ENCODE measurements at regions not wholly inside any gene's neighbourhood (a gene's known extent, or its start where the extent isn't known, plus 50 kb on each side); places are given as distances from the start of the nearest gene placed in this dataset.

GRCh38 chr10:47060993-47061500, 149.8 kb downstream of the PTPN20 start:
- Histone ChIP-seq H4K20me1 (ENCODE audit: insufficient read depth, low read length) (no peaks in the 10 kb centered on the region), H3K9ac (ENCODE audit: low read length) (no peak overlapping the region), H3K27me3 (replicated peaks; ENCODE audit: insufficient read depth, low read length) (no peaks in the 10 kb centered on the region), H3K4me2 (ENCODE audit: low read depth, low read length) (no peak overlapping the region), H3K36me3 (replicated peaks; ENCODE audit: insufficient read depth, low read length) (no peaks in the 10 kb centered on the region), H3F3A (ENCODE audit: insufficient read depth, low read length) (no peaks in the 10 kb centered on the region), H3K27ac (ENCODE audit: low read length) (no peak overlapping the region), H3K9me2 (replicated peaks; ENCODE audit: insufficient read depth, low read length) (no peaks in the 10 kb centered on the region), H3K4me3 (ENCODE audit: low read length) (no peak overlapping the region), H3K9me3 (replicated peaks; ENCODE audit: insufficient read depth, low read length) (no peaks in the 10 kb centered on the region), H2AFZ (ENCODE audit: low read length) (no peak overlapping the region), H3K4me1 (ENCODE audit: low read length) (no peaks in the 10 kb centered on the region), H3K79me2 (ENCODE audit: low read length) (no peaks in the 10 kb centered on the region)
- DNase-seq = no peak
- TF ChIP-seq EZH2phosphoT487 (IDR thresholded peaks at IDR 0.05; ENCODE audit: low read length) (no peak), CTCF (IDR thresholded peaks at IDR 0.05; ENCODE audit: low read length) (no peak)

DNA sequence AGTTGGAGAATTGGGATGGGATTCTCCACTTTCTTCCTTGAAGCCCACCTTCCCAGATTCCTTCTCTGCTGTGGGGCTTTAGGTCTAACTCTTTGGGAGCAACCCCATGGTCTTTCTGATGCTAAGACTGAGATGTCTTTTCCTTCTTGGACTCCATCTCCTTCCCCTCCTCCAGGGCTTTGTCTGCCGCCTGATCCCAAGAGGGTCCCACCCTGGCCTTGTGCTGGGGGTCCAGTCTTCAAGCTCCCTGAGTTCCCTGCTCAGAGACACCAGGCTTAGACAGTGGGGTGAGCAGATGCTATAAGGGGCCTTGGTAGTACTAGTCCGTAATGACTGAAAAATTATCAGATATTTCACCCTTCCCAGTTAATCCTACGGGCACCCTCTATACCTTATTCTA, 150.5 kb downstream of the PTPN20 start:
- DNase-seq = no peak
- TF ChIP-seq EZH2phosphoT487 (IDR thresholded peaks at IDR 0.05; ENCODE audit: low read length) (no peak), EZH2 (optimal IDR thresholded peaks at IDR 0.05; ENCODE audit: low read depth, low read length) (no peak), CTCF (IDR thresholded peaks at IDR 0.05; ENCODE audit: low read length) (no peak)
- Histone ChIP-seq H2AFZ (ENCODE audit: low read length) (no peak overlapping the region), H3K4me1 (ENCODE audit: low read length) (no peaks in the 10 kb centered on the region), H3K9ac (ENCODE audit: low read length) (no peak overlapping the region), H3K79me2 (ENCODE audit: low read length) (no peaks in the 10 kb centered on the region), H3K9me3 (replicated peaks; ENCODE audit: insufficient read depth, low read length) (no peaks in the 10 kb centered on the region), H3K27me3 (replicated peaks; ENCODE audit: insufficient read depth, low read length) (no peaks in the 10 kb centered on the region), H3K9me2 (replicated peaks; ENCODE audit: insufficient read depth, low read length) (no peaks in the 10 kb centered on the region), H3K4me2 (ENCODE audit: low read depth, low read length) (no peak overlapping the region), H3K36me3 (replicated peaks; ENCODE audit: insufficient read depth, low read length) (no peaks in the 10 kb centered on the region), H3K4me3 (ENCODE audit: low read length) (no peak overlapping the region), H3K27ac (ENCODE audit: low read length) (no peak overlapping the region), H3F3A (ENCODE audit: insufficient read depth, low read length) (no peaks in the 10 kb centered on the region), H4K20me1 (ENCODE audit: insufficient read depth, low read length) (no peaks in the 10 kb centered on the region)

DNA sequence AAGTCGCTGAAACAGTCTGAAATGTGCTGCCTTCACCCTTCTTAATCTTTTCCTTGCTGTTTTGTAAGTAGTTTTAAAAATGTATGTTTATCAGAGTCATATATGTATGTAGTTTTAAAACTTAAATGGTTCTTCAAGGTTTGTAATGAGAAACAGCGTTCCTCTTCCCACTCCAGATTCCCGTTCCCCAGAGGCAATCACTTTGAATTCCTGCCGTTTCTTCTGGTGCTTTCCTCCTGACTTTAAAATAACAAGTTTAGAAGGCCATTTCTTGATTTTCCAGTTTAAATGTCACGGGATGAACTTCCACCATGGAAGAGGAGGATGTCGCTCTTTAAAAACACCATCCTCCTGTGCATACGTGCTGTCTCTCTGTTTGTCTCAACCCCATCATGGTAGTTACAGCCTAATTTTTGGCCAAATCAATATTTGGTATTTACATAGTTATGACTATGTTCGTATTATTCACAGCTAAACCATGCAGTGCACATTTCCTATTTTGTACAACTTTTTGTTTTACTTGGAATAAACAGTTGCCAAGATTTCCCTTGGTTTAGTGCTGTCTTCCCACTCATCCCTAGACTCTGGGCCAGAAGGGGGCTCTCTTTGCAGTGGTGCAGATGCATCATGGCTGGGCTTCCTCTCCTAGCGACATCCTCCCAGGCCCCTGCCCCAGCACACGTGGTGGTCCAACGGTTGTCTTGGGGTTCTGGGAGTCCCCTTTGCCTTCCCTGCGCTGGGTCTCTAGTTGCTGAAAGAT, 151.4 kb downstream of the PTPN20 start:
- no peaks in the 10 kb centered on the region for H3K9me2 ChIP-seq (replicated peaks; ENCODE audit: insufficient read depth, low read length)
- H3K4me2 ChIP-seq (ENCODE audit: low read depth, low read length) = no peak overlapping the region
- H3K4me1 ChIP-seq (ENCODE audit: low read length) = no peaks in the 10 kb centered on the region
- no peak overlapping the region for H3K4me3 ChIP-seq (ENCODE audit: low read length)
- no peak overlapping the region for H3K9ac ChIP-seq (ENCODE audit: low read length)
- H3K27me3 ChIP-seq (replicated peaks; ENCODE audit: insufficient read depth, low read length) = no peaks in the 10 kb centered on the region
- no peak overlapping the region for H3K27ac ChIP-seq (ENCODE audit: low read length)
- H4K20me1 ChIP-seq (ENCODE audit: insufficient read depth, low read length) = no peaks in the 10 kb centered on the region
- H2AFZ ChIP-seq (ENCODE audit: low read length) = no peak overlapping the region
- no peaks in the 10 kb centered on the region for H3K79me2 ChIP-seq (ENCODE audit: low read length)
- H3K36me3 ChIP-seq (replicated peaks; ENCODE audit: insufficient read depth, low read length) = no peaks in the 10 kb centered on the region
- DNase-seq = no peak
- TF ChIP-seq CTCF (IDR thresholded peaks at IDR 0.05; ENCODE audit: low read length) = peak; percentile 12; the same call in 1 of the 2 replicates
- TF ChIP-seq EZH2 (optimal IDR thresholded peaks at IDR 0.05; ENCODE audit: low read depth, low read length) = no peak
- H3F3A ChIP-seq (ENCODE audit: insufficient read depth, low read length) = no peaks in the 10 kb centered on the region
- no peaks in the 10 kb centered on the region for H3K9me3 ChIP-seq (replicated peaks; ENCODE audit: insufficient read depth, low read length)
